GM18508 (cell line): ENCODE measurements at regions not wholly inside any gene's neighbourhood (a gene's known extent, or its start where the extent isn't known, plus 50 kb on each side); places are given as distances from the start of the nearest gene placed in this dataset.

Source experiments
- ATAC-seq: cut with Tn5 transposase; IDR thresholded peaks from one replicate; pipeline ENCODE4 v1.9.1; 2021; ENCODE audit warnings: moderate number of reproducible peaks; ENCODE audit not compliant: insufficient read depth, unreplicated experiment

DNA sequence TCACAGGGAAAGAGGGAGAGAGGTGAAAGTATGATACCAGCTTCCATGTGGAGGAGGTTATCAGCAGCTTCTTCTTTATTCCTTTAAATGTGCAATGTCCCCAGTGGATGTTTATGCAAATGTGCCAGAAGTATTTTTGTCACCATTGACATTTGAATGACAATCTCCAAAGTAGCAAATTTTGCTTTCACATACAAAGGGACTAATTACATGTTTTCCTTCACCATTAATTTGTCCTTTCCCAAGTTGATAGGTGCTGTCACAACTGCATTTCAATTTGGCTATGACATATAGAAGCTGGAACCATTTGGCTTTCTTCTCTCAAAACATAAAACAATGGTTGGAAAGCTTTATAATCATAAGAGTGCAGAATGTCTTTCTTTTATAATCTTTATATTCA is 469.0 kb upstream of the NWD2 start:
- no peak for ATAC-seq

DNA sequence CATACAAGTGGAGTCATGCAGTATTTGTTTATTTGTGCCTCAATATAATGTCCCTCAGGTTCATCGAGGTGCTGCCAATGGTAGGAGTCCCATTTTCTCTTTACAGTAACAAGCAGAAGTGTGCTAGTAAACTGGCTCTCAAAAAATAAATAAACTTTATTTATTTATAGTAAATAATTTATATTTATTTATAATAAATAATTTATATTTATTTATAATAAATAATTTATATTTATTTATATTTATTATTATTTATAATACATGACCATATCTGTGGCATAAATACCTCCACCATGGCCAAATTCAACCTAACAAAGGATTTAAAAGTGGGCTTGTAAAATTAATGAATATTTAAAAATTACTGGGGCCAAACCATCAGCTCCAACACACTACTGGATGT is 464.9 kb upstream of the NWD2 start:
- ATAC-seq = no peak

GRCh38 chr4:36785973-36786372 is 458.6 kb upstream of the NWD2 start:
- ATAC-seq = no peak

DNA sequence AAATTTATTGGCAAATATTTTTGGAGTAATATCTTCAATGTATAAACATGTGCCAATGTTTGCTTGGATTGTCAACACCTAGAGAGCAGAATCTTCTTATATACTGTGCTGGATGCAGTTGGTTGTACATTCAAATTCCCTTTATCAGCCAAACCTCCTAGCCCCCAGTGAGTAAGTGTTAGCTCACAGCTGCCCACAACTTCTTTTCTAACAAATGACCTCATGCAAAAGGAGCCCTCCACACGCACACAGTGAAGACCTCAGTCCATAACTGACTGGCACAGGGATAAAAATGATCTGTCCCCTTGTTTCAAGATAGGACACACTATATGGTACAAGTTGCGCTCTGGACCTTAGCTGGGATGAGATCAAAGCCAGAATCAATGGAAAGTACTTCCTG is 458.0 kb upstream of the NWD2 start:
- ATAC-seq = no peak

- ATAC-seq = no peak
Measured at GRCh38 chr4:36794716-36795115, 449.8 kb upstream of the NWD2 start.

DNA sequence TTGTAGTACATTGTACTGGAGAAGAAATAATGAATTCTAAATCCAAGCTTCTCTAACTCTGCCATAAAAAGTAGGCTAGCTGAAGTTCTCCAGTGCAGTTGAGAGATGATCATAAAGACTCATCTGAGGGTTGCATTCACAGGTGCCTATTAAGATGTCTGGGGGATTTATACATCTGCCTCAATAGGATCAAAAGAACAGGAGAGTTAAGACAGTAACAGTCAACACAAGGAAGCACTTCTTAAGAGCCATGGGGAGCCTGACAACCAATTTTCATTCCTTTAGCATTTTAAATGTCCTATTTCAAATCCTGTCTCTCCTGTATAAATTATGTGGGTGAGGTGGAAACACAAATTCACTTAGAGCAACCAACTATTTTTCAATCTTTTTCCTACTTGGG is 432.4 kb upstream of the NWD2 start:
- no peak for ATAC-seq

DNA sequence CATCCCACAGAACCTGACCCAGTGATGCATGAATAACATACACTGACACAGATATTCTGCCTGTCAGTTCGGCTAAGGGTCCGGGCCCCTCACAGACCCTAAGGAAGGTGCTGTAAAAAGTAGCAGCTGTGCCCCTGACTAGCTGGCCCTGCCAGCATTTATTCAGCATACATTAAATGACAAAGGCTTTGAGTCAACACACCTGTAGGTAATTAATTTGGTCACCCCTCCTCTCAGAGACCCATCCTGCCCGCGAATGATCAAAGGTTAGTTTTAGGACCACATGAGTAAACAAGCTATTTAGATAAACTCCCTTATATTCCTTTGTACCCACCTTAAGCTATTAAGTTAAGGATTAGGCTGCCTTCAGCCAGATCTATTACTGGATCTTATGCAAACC is 429.0 kb upstream of the NWD2 start:
- ATAC-seq = no peak

DNA sequence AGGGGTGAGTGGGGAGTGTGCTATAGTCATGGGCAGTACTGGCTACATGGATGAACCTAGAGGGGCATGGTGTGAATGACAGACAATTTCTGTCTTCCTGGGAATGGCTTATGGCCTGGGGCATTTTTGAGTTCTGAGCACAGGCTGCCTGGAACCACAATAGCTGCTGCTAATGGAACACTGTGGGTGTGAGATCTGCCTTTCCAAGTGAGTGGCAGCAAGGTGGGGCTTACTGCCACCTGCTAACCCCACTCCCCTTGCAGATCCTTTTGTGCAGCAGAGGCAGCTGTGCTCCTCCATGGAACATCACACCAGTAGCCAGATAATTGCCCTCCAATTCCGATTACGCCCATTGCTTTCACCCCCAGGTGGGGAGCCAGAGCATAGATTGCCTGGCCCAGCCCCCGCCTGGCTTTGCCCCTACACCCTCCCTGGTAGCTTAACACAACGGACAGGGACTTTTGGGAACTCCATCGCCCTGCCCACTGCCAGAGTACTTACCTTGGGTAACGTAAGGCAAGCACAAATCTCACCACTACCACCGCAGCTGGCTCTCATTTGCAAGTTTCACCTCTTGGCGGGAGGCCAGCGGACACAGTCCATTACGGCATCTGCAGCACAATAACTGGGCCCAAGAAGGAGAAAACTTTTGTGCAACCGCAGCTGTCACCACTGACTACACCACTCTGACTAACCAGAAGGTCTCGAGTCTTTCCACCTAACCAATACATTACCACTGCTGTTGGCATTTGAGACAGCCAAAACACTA is 421.2 kb upstream of the NWD2 start:
- no peak for ATAC-seq

DNA sequence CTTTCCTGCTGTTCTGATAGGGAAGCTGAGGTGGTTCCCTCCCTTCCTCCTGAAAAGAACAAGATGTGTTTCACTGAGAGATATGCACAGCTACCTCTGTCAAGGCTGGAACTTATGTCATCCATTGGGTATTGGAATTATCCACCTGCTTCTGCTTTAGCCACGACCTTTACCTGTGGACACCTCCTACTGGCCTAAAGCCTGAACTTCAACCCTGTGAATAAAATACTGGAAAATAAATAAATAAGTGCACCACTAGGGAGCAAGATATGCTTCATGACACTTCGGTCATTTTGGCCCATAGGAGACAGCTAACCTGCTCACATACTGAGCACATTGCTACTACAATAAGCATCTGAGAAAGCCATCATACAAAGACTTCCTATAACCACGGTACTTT is 419.9 kb upstream of the NWD2 start:
- no peak for ATAC-seq

- ATAC-seq = no peak
Measured at GRCh38 chr4:36835246-36835645, 409.3 kb upstream of the NWD2 start.

GRCh38 chr4:36841583-36842326 is 402.8 kb upstream of the NWD2 start:
- peak; percentile 74 for ATAC-seq

DNA sequence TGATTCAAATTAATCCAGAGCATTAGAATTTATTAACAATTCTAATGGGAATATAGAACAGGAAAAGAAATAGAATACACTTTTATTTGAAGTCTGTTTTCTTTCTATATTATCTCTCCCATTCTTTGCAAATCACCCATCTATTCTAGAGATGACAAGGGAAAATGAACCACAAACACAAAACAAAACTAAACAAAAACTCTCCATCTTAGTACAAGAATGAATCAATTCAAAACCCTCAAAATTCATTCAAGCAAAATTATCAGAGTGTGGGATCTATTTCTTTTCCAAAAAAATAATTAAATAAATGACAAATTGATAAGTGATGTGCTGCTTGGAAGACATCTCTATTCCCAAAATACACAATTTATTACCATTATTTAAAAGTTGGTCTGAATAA is 400.1 kb upstream of the NWD2 start:
- ATAC-seq = no peak

DNA sequence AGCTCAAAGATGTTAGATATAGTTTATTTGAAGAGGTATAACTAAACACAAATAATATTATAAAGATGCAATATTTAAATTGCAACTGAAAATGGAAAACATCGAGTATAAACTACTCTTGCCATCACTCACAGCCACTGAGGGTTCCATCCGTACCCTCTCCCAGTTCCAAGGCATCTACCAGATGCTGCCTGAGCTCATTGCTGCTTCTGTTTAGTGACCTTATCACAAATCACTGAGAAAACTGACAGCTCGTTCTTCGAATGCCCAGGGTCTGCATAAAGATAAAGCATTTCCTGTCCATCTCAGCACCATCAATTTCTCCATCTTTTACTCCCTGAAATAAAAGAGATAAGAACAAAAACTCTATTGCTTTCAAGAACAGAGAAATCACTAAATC is 391.7 kb upstream of the NWD2 start:
- no peak for ATAC-seq

GRCh38 chr4:36854554-36854953 is 390.0 kb upstream of the NWD2 start:
- ATAC-seq = peak; percentile 95

DNA sequence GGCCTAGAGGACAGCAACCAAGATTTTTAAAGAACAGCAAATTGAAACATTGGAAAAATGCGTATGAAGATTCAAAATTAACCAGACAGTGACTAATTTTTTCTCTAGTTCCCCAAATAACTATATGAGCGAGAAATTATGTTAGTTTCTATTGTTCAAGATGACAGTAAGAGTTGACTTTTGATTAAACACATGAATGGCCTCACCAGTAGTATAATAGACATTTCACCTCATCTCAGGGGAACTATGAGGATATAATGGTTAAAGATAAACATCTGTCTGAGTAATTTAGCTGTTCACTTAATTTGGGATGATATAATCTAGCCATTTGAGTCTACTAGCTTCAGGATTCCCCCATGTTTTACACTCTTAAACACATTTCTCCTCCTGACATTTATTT is 380.9 kb upstream of the NWD2 start:
- peak; percentile 55 for ATAC-seq

DNA sequence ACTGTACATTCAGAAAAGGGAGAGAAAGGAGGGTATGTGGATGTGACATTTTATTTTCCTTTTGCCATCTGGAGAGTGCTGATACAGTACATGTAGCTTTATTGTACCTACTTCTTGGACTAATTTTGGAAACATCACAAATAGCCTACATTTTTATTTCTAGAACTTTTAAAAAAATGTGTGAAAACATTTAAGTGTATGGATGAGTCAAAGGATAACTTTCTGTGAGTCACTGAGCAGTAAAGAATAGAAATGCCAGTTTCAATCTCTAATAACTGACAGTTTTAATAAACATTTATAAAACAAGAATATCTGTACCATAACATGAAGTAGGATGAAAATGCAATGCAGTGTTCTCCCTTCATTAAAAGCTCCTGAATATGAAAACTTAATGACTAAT is 374.4 kb upstream of the NWD2 start:
- no peak for ATAC-seq

- ATAC-seq = peak; percentile 54
Measured at GRCh38 chr4:36872679-36873078, 371.9 kb upstream of the NWD2 start.

GRCh38 chr4:36884151-36884550 is 360.4 kb upstream of the NWD2 start:
- no peak for ATAC-seq

DNA sequence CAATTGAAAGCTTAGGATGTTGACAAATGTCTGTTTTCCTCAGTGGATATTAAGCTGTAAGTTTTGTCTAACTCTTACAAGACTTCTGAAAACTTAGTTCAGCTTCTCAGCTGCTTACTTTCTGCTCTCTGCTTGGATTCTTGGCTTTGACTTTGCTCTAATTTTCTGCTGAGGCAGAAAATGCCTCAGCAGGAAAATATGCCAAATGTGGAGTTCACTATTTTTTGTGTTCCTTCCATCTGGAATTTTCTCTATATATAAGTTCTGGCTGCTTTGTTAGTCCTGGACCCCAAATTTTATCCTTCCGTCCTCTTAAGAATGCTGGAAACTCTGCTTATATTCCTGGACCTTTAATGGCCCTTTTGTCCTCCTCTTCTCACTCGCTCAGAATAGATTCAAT is 352.6 kb upstream of the NWD2 start:
- ATAC-seq = no peak

GRCh38 chr4:36900446-36900987 is 344.0 kb upstream of the NWD2 start:
- no peak for ATAC-seq

DNA sequence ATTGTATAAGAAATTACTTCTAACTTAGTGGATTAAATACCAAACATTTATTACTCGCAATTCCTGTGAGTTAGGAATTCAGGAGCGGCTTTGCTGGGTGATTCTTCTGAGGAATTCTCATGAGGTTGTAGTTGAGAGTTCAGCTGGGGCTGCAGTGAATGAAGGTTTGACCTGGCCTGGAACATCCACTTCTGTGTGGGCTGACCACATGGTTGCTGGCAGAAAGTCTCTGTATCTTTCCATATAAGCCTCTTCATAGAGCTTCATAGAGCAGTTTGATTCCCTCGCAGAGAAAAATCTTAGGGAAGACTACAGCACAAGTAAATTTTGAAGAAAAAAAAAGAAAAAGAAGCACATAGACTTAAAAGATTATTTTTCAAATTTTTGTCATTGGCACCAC is 339.7 kb upstream of the NWD2 start:
- ATAC-seq = no peak

DNA sequence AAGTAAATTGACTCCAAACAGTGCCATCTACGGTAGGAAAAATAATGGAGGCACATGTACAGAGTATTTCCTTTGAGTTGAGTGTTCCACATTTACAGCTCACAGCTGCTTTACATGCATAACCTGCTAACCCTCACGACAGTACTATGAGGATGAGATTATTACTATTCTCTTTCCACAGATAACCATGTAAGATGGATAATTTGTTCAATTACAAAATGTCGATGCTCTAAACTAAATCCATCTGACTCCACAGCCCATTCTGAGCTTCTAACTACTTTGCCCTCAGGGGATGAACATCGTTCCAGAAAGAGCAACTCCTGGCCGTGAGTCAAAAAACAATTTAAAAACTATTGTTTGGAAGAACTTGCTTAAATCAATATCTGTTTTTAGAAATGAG is 330.4 kb upstream of the NWD2 start:
- ATAC-seq = no peak
